ENCODE measurements at regions not wholly inside any gene's neighbourhood (a gene's known extent, or its start where the extent isn't known, plus 50 kb on each side); places are given as distances from the start of the nearest gene placed in this dataset.

DNA sequence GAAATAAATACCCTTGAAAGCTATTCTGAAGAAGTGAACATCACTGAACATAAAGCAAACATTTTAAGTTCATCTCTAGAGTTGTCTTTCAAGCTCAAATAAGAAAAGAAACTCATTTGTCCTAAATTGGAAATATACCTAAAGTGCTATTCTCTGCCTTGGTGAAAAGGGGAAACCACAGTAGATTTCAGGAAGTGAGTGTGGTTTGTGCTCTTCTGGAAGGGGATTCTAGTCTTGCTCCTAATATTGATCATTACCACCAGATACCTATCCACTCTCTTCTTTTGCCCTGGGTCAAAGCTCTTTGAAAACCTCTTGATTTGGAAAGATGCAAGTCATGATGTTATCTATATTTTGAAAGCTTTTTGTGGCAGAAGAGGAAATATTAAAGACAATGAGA lies 798.1 kb downstream of the ADGRL2 start:
- TF ChIP-seq POLR2A (IDR thresholded peaks at IDR 0.05) (no peak), CTCF (IDR thresholded peaks at IDR 0.05 in 4 of 5, conservative IDR thresholded peaks at IDR 0.05 in 1 of 5) (no peak)
- intact Hi-C loops (cut with DNase I; ENCODE audit: low total_unique reads) (no loop called here), in situ Hi-C loops (cut with MboI; ENCODE audit: low sequenced_read_pairs in 4 of 4) (no loop called here)
- Histone ChIP-seq H3K9me3 (no peaks in the 10 kb centered on the region), H3K27ac (no peak overlapping the region), H3K4me3 (no peak overlapping the region), H3K27me3 (no peaks in the 10 kb centered on the region), H3K4me1 (no peaks in the 10 kb centered on the region), H3K36me3 (no peaks in the 10 kb centered on the region)
- ATAC-seq (no peak), DNase-seq (no peak)

- intact Hi-C loops (cut with DNase I; ENCODE audit: low total_unique reads), result no loop called here
- Histone ChIP-seq H3K27ac (no peak overlapping the region), H3K36me3 (no peaks in the 10 kb centered on the region), H3K9me3 (no peaks in the 10 kb centered on the region), H3K4me3 (no peak overlapping the region), H3K4me1 (no peaks in the 10 kb centered on the region), H3K27me3 (no peaks in the 10 kb centered on the region)
- no peak for TF ChIP-seq POLR2A (IDR thresholded peaks at IDR 0.05)
- TF ChIP-seq CTCF (IDR thresholded peaks at IDR 0.05 in 4 of 5, conservative IDR thresholded peaks at IDR 0.05 in 1 of 5), result no peak
- in situ Hi-C loops (cut with MboI; ENCODE audit: low sequenced_read_pairs in 4 of 4), result no loop called here
- DNase-seq (no peak), ATAC-seq (no peak)
Observed at GRCh38 chr1:82598337-82598736, 797.6 kb downstream of the ADGRL2 start.

- DNase-seq (no peak), ATAC-seq (no peak)
- Histone ChIP-seq H3K9me3 (no peaks in the 10 kb centered on the region), H3K27me3 (no peaks in the 10 kb centered on the region), H3K36me3 (no peaks in the 10 kb centered on the region), H3K4me1 (no peaks in the 10 kb centered on the region), H3K27ac (no peak overlapping the region), H3K4me3 (no peak overlapping the region)
- TF ChIP-seq CTCF (IDR thresholded peaks at IDR 0.05 in 4 of 5, conservative IDR thresholded peaks at IDR 0.05 in 1 of 5), result no peak
- TF ChIP-seq POLR2A (IDR thresholded peaks at IDR 0.05), result no peak
- in situ Hi-C loops (cut with MboI; ENCODE audit: low sequenced_read_pairs in 4 of 4) (no loop called here), intact Hi-C loops (cut with DNase I; ENCODE audit: low total_unique reads) (no loop called here)
Observed at GRCh38 chr1:82597649-82598048, 796.9 kb downstream of the ADGRL2 start.

GRCh38 chr1:82597141-82597540 lies 796.4 kb downstream of the ADGRL2 start:
- no peak for ATAC-seq
- Histone ChIP-seq H3K36me3 (no peaks in the 10 kb centered on the region), H3K4me3 (no peak overlapping the region), H3K27ac (no peak overlapping the region), H3K4me1 (no peaks in the 10 kb centered on the region), H3K9me3 (no peaks in the 10 kb centered on the region), H3K27me3 (no peaks in the 10 kb centered on the region)
- intact Hi-C loops (cut with DNase I; ENCODE audit: low total_unique reads) (no loop called here), in situ Hi-C loops (cut with MboI; ENCODE audit: low sequenced_read_pairs in 4 of 4) (no loop called here)
- no peak for DNase-seq
- TF ChIP-seq POLR2A (IDR thresholded peaks at IDR 0.05) (no peak), CTCF (IDR thresholded peaks at IDR 0.05 in 4 of 5, conservative IDR thresholded peaks at IDR 0.05 in 1 of 5) (no peak)

GRCh38 chr1:82593561-82593960 lies 792.8 kb downstream of the ADGRL2 start:
- H3K36me3 ChIP-seq, result no peaks in the 10 kb centered on the region
- H3K4me3 ChIP-seq, result no peak overlapping the region
- no peak overlapping the region for H3K27ac ChIP-seq
- H3K9me3 ChIP-seq, result no peaks in the 10 kb centered on the region
- intact Hi-C loops (cut with DNase I; ENCODE audit: low total_unique reads), result no loop called here
- no peaks in the 10 kb centered on the region for H3K27me3 ChIP-seq
- ATAC-seq (no peak), DNase-seq (no peak)
- H3K4me1 ChIP-seq, result no peaks in the 10 kb centered on the region
- in situ Hi-C loops (cut with MboI; ENCODE audit: low sequenced_read_pairs in 4 of 4), result no loop called here
- TF ChIP-seq CTCF (IDR thresholded peaks at IDR 0.05 in 4 of 5, conservative IDR thresholded peaks at IDR 0.05 in 1 of 5) (no peak), POLR2A (IDR thresholded peaks at IDR 0.05) (no peak)

Measured in gastrocnemius medialis (tissue), 4 donors.